GF-D8 (cell line): ENCODE measurements at regions not wholly inside any gene's neighbourhood (a gene's known extent, or its start where the extent isn't known, plus 50 kb on each side); places are given as distances from the start of the nearest gene placed in this dataset.

Source experiments
- DNase-seq: peaks from one replicate; lab custom pipeline; 2025; lab: John Stamatoyannopoulos, UW

DNA sequence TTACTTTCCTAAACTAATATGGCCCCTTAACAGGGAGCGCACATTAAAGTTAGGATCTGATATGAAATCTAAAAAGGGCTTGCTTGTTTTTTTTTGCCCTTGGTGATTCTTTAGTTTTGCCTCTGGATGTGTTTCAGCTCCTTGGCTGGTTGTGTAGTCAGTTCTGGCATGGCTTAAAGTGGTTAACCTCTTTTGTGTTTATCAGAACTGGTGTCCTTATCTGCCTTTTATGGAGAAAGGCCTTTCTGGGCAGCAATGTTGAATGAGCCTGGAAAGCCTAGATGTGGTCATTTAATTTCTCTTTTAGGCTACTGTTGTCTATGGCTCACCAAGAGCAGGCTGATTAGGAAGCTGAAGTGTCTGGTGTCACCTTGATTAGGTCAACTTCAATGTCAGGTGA is 254.5 kb upstream of the ROPN1 start:
- no peak for DNase-seq

- DNase-seq = no peak
Observed at GRCh38 chr3:124246949-124247348, 255.0 kb upstream of the ROPN1 start.

- no peak for DNase-seq
Observed at GRCh38 chr3:124248471-124249028, 256.6 kb upstream of the ROPN1 start.

GRCh38 chr3:124249038-124249437 is 257.1 kb upstream of the ROPN1 start:
- no peak for DNase-seq

- no peak for DNase-seq
Observed at GRCh38 chr3:124250053-124250452, 258.1 kb upstream of the ROPN1 start.

DNA sequence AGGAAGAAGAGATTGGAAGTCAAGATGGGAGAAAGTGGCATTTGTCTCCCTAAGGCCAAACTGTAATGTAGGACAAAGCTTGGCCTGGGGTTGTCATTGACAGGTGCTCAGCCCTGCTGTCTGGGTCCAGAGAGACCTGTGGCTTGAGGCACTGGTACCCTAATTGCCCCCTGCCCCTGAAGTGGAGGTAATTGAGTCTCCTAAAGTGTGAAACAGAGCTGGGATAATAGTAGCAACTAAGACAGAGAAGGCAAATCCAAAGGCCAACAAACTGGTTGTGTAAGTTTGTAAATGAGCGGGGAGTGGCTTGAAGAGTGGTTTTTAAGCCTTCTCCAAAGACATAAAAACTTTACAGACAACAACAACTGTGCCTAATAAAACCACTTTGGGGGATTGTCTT is 264.2 kb upstream of the ROPN1 start:
- DNase-seq = no peak

- no peak for DNase-seq
Observed at GRCh38 chr3:124256599-124256998, 264.7 kb upstream of the ROPN1 start.

GRCh38 chr3:124257336-124257864 is 265.5 kb upstream of the ROPN1 start:
- no peak for DNase-seq

DNA sequence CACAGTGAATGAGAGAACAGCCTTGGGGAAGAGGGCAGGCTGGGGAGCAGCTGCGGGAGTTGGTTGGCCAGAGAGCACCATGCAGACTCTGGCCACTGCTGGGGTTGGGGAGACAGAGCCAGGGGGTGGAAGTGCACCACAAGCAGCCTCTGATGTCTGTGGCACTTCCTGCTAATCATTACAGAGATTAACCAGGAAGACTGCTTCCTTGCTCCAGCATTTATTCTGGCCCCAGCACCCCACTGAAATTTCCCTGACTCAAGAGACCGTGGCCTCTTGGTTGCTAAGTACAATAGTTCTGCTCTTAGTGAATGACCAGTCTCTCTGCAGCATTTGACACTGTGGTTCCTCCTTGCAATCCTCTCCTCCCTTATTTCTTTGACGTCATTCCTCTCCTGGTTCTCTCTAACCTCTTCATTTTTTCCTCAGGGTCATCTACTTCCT is 266.2 kb upstream of the ROPN1 start:
- DNase-seq = no peak

- DNase-seq = no peak
Observed at GRCh38 chr3:124260206-124260915, 268.4 kb upstream of the ROPN1 start.

DNA sequence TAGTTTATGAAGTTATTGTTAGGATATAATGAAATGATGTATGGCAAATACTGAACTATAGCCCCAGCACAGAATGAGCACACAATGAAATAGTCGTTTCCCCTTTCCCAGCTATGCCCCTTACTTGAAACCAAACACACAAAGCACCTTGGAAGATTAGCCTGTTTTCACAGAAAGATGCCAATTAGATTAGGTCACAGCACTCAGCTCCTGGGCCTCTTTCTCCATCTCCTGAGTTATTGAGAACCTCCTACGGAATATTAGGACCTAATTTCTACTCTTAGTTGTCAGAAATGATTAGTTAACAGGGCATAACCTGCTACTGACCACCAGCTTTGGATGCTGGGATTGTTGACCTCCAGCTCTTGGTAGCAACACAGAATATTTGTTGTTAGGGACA is 269.4 kb upstream of the ROPN1 start:
- DNase-seq = no peak

DNA sequence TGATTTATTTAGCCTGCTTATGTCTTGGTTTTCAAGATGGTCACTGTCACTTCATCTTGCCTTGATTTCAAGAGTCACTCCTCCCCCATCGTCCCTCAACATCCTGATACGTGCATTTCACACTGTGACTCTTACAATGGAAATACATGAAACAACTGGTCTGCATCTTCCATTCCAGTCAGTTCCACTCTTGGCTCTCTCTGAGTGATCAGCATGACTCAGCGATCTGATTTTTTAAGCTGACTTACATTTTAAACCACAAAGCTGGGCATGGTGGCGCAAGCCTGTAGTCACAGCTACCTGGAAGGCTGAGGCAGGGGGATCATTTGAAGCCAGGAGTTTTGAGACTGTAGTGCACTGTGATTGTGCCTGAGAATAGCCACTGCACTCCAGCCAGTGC is 271.2 kb upstream of the ROPN1 start:
- DNase-seq = no peak

GRCh38 chr3:124264346-124264745 is 272.4 kb upstream of the ROPN1 start:
- no peak for DNase-seq

- DNase-seq = no peak
Observed at GRCh38 chr3:124266487-124266886, 274.6 kb upstream of the ROPN1 start.

DNA sequence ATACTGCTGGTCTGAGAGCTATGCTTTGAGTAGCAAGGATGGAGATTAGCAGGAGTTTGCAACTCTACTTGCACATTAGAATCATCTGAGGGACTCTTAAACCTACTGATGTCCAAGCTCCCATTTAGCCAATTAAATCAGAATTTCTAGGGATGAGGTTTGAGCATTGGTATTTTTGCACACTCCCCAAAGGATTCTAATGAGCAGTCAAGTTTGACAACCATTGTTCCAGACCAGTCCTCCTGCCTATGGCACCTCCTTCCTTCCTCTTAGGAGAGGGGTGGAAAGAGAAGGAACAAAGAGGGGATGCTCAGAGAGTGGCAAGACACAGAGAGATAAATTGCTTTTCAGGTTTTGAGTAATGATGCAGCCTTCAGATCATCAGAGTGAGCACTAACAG is 275.5 kb upstream of the ROPN1 start:
- DNase-seq = no peak

DNA sequence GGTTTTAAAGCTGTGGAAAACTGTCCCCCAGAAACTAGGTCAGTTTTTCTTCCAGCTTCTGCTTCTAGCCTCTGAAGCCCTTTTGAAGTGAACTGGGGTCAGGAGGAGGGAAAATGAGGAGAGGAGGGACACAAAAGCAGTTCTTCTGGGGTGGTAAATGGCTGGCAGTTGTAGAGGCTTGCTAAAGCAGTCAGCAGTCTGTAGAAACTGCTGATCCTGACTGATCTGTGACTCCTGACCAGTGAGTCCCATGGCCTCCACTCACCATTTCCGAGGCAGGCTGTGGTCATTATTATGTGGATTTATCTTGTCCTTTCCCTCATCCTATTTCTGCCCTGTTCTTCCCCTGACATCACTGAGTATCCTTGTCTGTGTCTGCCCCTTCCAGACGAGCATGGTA is 276.4 kb upstream of the ROPN1 start:
- no peak for DNase-seq

GRCh38 chr3:124269619-124270018 is 277.7 kb upstream of the ROPN1 start:
- DNase-seq = no peak

GRCh38 chr3:124272605-124273151 is 280.8 kb upstream of the ROPN1 start:
- DNase-seq = no peak

- DNase-seq = no peak
Observed at GRCh38 chr3:124273651-124274050, 281.7 kb upstream of the ROPN1 start.

DNA sequence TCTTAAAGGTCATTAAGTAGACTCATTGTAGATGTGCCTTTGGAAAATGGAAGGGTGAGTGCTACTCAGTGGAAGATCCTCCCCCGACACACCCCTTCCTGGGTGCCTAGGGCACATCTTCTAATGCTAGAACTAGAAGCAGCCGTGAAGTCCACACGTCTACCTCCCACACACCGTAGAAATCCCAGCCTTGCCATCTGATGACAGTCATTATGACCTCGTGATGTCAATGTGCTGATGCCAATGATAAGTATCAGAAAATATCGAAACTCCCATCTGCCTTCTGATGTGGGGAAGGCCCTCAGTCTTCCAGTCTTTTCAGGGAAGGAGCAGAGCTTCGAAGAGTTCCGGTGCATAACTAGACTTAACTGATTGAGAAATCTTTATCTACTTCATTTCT is 282.1 kb upstream of the ROPN1 start:
- DNase-seq = no peak

DNA sequence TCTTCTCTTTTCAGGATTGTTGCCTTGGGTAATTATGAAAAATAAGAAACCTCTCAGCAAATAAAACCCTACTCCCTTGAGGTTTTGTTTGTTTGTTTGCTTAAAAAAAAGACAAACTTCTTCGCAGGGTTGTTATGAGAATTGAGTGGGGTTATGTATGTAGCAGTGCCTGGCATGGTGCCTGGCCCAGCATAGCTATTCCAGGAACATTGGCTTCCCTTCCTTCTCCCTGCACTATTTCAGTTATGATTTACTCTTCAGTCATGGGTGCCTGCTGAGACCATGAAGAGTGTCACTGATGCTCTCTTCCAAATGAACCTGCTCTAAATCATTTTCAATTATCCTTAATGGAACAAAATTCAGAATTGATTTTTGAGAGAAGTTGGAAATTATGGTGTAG is 283.5 kb upstream of the ROPN1 start:
- no peak for DNase-seq

- DNase-seq = no peak
Observed at GRCh38 chr3:124276133-124276532, 284.2 kb upstream of the ROPN1 start.

GRCh38 chr3:124276539-124277143 is 284.7 kb upstream of the ROPN1 start:
- no peak for DNase-seq
